ENCODE measurements at regions not wholly inside any gene's neighbourhood (a gene's known extent, or its start where the extent isn't known, plus 50 kb on each side); places are given as distances from the start of the nearest gene placed in this dataset.

GRCh38 chr2:601387-601698 lies 75.9 kb downstream of the TMEM18 start:
- no peak overlapping the region for H2AFZ ChIP-seq (ENCODE audit: low read length)
- H3K4me2 ChIP-seq (ENCODE audit: extremely low read depth, insufficient read depth, low read length): no peak overlapping the region

GRCh38 chr2:600542-601386 lies 76.4 kb downstream of the TMEM18 start:
- TF ChIP-seq CTCF (conservative IDR thresholded peaks at IDR 0.05 in 1 of 2, IDR thresholded peaks at IDR 0.05 in 1 of 2; ENCODE audit: low read depth in 1 of 2, low read length in 2 of 2): no peak
- no peak for TF ChIP-seq EZH2 (IDR thresholded peaks at IDR 0.05; ENCODE audit: low read length, missing control alignments)
- DNase-seq (ENCODE audit: low read depth in 2 of 2): no peak
- no peaks in the 10 kb centered on the region for H3K4me1 ChIP-seq (ENCODE audit: control insufficient read depth, extremely low read depth, insufficient read depth, low read length)
- no peak overlapping the region for H2AFZ ChIP-seq (ENCODE audit: low read length)
- H3K9me3 ChIP-seq (ENCODE audit: control insufficient read depth, insufficient read depth, low read depth, low read length): no peaks in the 10 kb centered on the region
- no peak overlapping the region for H3K9ac ChIP-seq (ENCODE audit: insufficient read depth, low read length)
- no peaks in the 10 kb centered on the region for H3K36me3 ChIP-seq (ENCODE audit: control insufficient read depth, insufficient read depth, low read length)
- no peaks in the 10 kb centered on the region for H3K27me3 ChIP-seq (ENCODE audit: control insufficient read depth, insufficient read depth, low read length)
- no peak overlapping the region for H3K27ac ChIP-seq (ENCODE audit: insufficient read depth, low read length)
- H4K20me1 ChIP-seq (ENCODE audit: control insufficient read depth, extremely low read depth, insufficient read depth, low read length): no peaks in the 10 kb centered on the region
- H3K4me2 ChIP-seq (ENCODE audit: extremely low read depth, insufficient read depth, low read length): no peak overlapping the region
- H3K4me3 ChIP-seq (replicated peaks in 1 of 4; ENCODE audit: control extremely low read depth in 1 of 4, insufficient read depth in 1 of 4, low read depth in 3 of 4, low read length in 4 of 4): no peak overlapping the region
- no peaks in the 10 kb centered on the region for H3K79me2 ChIP-seq (ENCODE audit: control insufficient read depth, insufficient read depth, low read length)

More at GRCh38 chr2:601387-601698, 75.9 kb downstream of the TMEM18 start:
- no peaks in the 10 kb centered on the region for H3K79me2 ChIP-seq (ENCODE audit: control insufficient read depth, insufficient read depth, low read length)
- TF ChIP-seq EZH2 (IDR thresholded peaks at IDR 0.05; ENCODE audit: low read length, missing control alignments) (no peak), CTCF (conservative IDR thresholded peaks at IDR 0.05 in 1 of 2, IDR thresholded peaks at IDR 0.05 in 1 of 2; ENCODE audit: low read depth in 1 of 2, low read length in 2 of 2) (no peak)
- no peaks in the 10 kb centered on the region for H3K36me3 ChIP-seq (ENCODE audit: control insufficient read depth, insufficient read depth, low read length)
- H3K27me3 ChIP-seq (ENCODE audit: control insufficient read depth, insufficient read depth, low read length): no peaks in the 10 kb centered on the region
- no peaks in the 10 kb centered on the region for H4K20me1 ChIP-seq (ENCODE audit: control insufficient read depth, extremely low read depth, insufficient read depth, low read length)
- H3K27ac ChIP-seq (ENCODE audit: insufficient read depth, low read length): no peak overlapping the region
- no peaks in the 10 kb centered on the region for H3K9me3 ChIP-seq (ENCODE audit: control insufficient read depth, insufficient read depth, low read depth, low read length)
- H3K4me1 ChIP-seq (ENCODE audit: control insufficient read depth, extremely low read depth, insufficient read depth, low read length): no peaks in the 10 kb centered on the region
- no peak overlapping the region for H3K4me3 ChIP-seq (replicated peaks in 1 of 4; ENCODE audit: control extremely low read depth in 1 of 4, insufficient read depth in 1 of 4, low read depth in 3 of 4, low read length in 4 of 4)
- no peak for DNase-seq (ENCODE audit: low read depth in 2 of 2)
- no peak overlapping the region for H3K9ac ChIP-seq (ENCODE audit: insufficient read depth, low read length)

- no peak overlapping the region for H3K9ac ChIP-seq (ENCODE audit: insufficient read depth, low read length)
- no peaks in the 10 kb centered on the region for H3K36me3 ChIP-seq (ENCODE audit: control insufficient read depth, insufficient read depth, low read length)
- no peaks in the 10 kb centered on the region for H3K27me3 ChIP-seq (ENCODE audit: control insufficient read depth, insufficient read depth, low read length)
- DNase-seq (ENCODE audit: low read depth in 2 of 2): no peak
- H3K9me3 ChIP-seq (ENCODE audit: control insufficient read depth, insufficient read depth, low read depth, low read length): no peaks in the 10 kb centered on the region
- H3K4me1 ChIP-seq (ENCODE audit: control insufficient read depth, extremely low read depth, insufficient read depth, low read length): no peaks in the 10 kb centered on the region
- no peak overlapping the region for H3K4me2 ChIP-seq (ENCODE audit: extremely low read depth, insufficient read depth, low read length)
- no peak overlapping the region for H2AFZ ChIP-seq (ENCODE audit: low read length)
- H4K20me1 ChIP-seq (ENCODE audit: control insufficient read depth, extremely low read depth, insufficient read depth, low read length): no peaks in the 10 kb centered on the region
- H3K79me2 ChIP-seq (ENCODE audit: control insufficient read depth, insufficient read depth, low read length): no peaks in the 10 kb centered on the region
- H3K27ac ChIP-seq (ENCODE audit: insufficient read depth, low read length): no peak overlapping the region
- no peak overlapping the region for H3K4me3 ChIP-seq (replicated peaks in 1 of 4; ENCODE audit: control extremely low read depth in 1 of 4, insufficient read depth in 1 of 4, low read depth in 3 of 4, low read length in 4 of 4)
- TF ChIP-seq EZH2 (IDR thresholded peaks at IDR 0.05; ENCODE audit: low read length, missing control alignments) (no peak), CTCF (conservative IDR thresholded peaks at IDR 0.05 in 1 of 2, IDR thresholded peaks at IDR 0.05 in 1 of 2; ENCODE audit: low read depth in 1 of 2, low read length in 2 of 2) (no peak)
These were observed 77.6 kb downstream of the TMEM18 start for GRCh38 chr2:599601-600000.
